HL-60 (cell line): ENCODE measurements at regions not wholly inside any gene's neighbourhood (a gene's known extent, or its start where the extent isn't known, plus 50 kb on each side); places are given as distances from the start of the nearest gene placed in this dataset.

Experiments used
- POLR2AphosphoS5 ChIP-seq: IDR thresholded peaks from 2 replicates; pipeline ENCODE4 v1.6.1; 2012; ENCODE audit warnings: low read depth
- TF ChIP-seq, protein P1 (sequence below): IDR thresholded peaks from 2 replicates; pipeline ENCODE4 v1.6.1; 2012; ENCODE audit warnings: low read depth; ENCODE audit not compliant: insufficient replicate concordance
- TF ChIP-seq, protein P2 (sequence below): IDR thresholded peaks from one replicate; pipeline ENCODE4 v1.5.1; 2011; ENCODE audit warnings: low read length, control low read depth, inconsistent platforms; ENCODE audit not compliant: insufficient read depth

DNA sequence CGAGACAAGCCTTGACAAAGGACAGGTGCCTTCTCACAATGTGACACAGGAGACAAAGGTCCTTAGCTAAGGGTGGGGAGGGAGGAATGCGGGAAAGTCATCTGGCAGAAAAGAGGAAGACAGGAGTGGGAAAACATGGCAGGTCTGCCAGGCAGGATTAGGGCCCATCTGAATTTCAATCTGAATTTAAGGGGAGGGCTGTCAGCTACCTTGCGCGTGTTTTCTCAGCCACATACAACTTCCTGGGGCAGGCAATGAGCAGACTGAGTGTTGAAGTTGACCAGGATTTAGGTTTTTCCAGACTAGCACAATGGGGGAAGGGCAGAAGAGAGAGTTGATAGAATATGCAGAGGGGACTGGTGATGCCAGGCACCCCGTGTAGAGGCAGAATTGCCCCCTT, 66.7 kb upstream of the LARGE1 start:
- TF ChIP-seq, protein P1, sequence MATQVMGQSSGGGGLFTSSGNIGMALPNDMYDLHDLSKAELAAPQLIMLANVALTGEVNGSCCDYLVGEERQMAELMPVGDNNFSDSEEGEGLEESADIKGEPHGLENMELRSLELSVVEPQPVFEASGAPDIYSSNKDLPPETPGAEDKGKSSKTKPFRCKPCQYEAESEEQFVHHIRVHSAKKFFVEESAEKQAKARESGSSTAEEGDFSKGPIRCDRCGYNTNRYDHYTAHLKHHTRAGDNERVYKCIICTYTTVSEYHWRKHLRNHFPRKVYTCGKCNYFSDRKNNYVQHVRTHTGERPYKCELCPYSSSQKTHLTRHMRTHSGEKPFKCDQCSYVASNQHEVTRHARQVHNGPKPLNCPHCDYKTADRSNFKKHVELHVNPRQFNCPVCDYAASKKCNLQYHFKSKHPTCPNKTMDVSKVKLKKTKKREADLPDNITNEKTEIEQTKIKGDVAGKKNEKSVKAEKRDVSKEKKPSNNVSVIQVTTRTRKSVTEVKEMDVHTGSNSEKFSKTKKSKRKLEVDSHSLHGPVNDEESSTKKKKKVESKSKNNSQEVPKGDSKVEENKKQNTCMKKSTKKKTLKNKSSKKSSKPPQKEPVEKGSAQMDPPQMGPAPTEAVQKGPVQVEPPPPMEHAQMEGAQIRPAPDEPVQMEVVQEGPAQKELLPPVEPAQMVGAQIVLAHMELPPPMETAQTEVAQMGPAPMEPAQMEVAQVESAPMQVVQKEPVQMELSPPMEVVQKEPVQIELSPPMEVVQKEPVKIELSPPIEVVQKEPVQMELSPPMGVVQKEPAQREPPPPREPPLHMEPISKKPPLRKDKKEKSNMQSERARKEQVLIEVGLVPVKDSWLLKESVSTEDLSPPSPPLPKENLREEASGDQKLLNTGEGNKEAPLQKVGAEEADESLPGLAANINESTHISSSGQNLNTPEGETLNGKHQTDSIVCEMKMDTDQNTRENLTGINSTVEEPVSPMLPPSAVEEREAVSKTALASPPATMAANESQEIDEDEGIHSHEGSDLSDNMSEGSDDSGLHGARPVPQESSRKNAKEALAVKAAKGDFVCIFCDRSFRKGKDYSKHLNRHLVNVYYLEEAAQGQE, result no peak
- TF ChIP-seq, protein P2, sequence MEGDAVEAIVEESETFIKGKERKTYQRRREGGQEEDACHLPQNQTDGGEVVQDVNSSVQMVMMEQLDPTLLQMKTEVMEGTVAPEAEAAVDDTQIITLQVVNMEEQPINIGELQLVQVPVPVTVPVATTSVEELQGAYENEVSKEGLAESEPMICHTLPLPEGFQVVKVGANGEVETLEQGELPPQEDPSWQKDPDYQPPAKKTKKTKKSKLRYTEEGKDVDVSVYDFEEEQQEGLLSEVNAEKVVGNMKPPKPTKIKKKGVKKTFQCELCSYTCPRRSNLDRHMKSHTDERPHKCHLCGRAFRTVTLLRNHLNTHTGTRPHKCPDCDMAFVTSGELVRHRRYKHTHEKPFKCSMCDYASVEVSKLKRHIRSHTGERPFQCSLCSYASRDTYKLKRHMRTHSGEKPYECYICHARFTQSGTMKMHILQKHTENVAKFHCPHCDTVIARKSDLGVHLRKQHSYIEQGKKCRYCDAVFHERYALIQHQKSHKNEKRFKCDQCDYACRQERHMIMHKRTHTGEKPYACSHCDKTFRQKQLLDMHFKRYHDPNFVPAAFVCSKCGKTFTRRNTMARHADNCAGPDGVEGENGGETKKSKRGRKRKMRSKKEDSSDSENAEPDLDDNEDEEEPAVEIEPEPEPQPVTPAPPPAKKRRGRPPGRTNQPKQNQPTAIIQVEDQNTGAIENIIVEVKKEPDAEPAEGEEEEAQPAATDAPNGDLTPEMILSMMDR, result no peak
- no peak for TF ChIP-seq POLR2AphosphoS5
